ENCODE measurements at regions not wholly inside any gene's neighbourhood (a gene's known extent, or its start where the extent isn't known, plus 50 kb on each side); places are given as distances from the start of the nearest gene placed in this dataset.

- no peak for TF ChIP-seq CTCF (conservative IDR thresholded peaks at IDR 0.05; ENCODE audit: low read depth in 2 of 2)
Observed at GRCh38 chr21:24418671-24419070, 1188.6 kb downstream of the MRPL39 start (continued).

- no peaks in the 10 kb centered on the region for H3K4me1 ChIP-seq (ENCODE audit: insufficient read depth)
- H3K4me3 Mint-ChIP-seq = no peak overlapping the region
- no peaks in the 10 kb centered on the region for H4K20me1 ChIP-seq (replicated peaks; ENCODE audit: insufficient read depth)
- peaks cover 2% of the 10 kb centered on the region for H3K27me3 Mint-ChIP-seq (ENCODE audit: insufficient read depth, low read depth, poor library complexity)
- H3K79me2 ChIP-seq (replicated peaks; ENCODE audit: insufficient read depth) = no peaks in the 10 kb centered on the region
- no peak for DNase-seq (ENCODE audit: low spot score)
- H3F3A ChIP-seq (replicated peaks; ENCODE audit: low read depth) = no peaks in the 10 kb centered on the region
- no peaks in the 10 kb centered on the region for H3K36me3 ChIP-seq (ENCODE audit: insufficient read depth)
- H3K9me2 ChIP-seq (ENCODE audit: insufficient read depth) = no peaks in the 10 kb centered on the region
- H3K9me3 Mint-ChIP-seq = peaks cover 64% of the 10 kb centered on the region
- no peak for ATAC-seq
- H2AFZ ChIP-seq = no peak overlapping the region
- H3K4me3 ChIP-seq = no peak overlapping the region
- no peaks in the 10 kb centered on the region for H3K4me1 Mint-ChIP-seq
- no peak overlapping the region for H3K27ac Mint-ChIP-seq
- peaks cover 6% of the 10 kb centered on the region; the same call in 2 of the 3 replicates for H3K36me3 Mint-ChIP-seq (ENCODE audit: low read depth)
- H3K27ac ChIP-seq (ENCODE audit: low read depth) = no peak overlapping the region
- no peaks in the 10 kb centered on the region for H3K27me3 ChIP-seq (ENCODE audit: insufficient read depth)
- H3K4me2 ChIP-seq = no peak overlapping the region
- TF ChIP-seq NANOG (IDR thresholded peaks at IDR 0.05; ENCODE audit: borderline replicate concordance) (no peak), REST (IDR thresholded peaks at IDR 0.05; ENCODE audit: unreplicated experiment) (no peak), ETS1 (IDR thresholded peaks at IDR 0.05) (no peak), EZH2 (IDR thresholded peaks at IDR 0.05; ENCODE audit: low read depth, unreplicated experiment) (no peak), JUNB (IDR thresholded peaks at IDR 0.05; ENCODE audit: unreplicated experiment) (no peak), ZNF331 (CRISPR knock-in tag; IDR thresholded peaks at IDR 0.05; ENCODE audit: low read depth) (no peak), CTCF (conservative IDR thresholded peaks at IDR 0.05; ENCODE audit: low read depth in 2 of 2) (no peak), ZNF462 (CRISPR knock-in tag; IDR thresholded peaks at IDR 0.05) (no peak), ZNF114 (CRISPR knock-in tag; IDR thresholded peaks at IDR 0.05) (no peak), CREB1 (CRISPR knock-in tag; IDR thresholded peaks at IDR 0.05; ENCODE audit: low read depth) (no peak), POLR2AphosphoS5 (IDR thresholded peaks at IDR 0.05; ENCODE audit: low read depth) (no peak)
Observed at GRCh38 chr21:24411429-24411828, 1195.9 kb downstream of the MRPL39 start.

All from GM23338 (cell line).